ENCODE measurements at regions not wholly inside any gene's neighbourhood (a gene's known extent, or its start where the extent isn't known, plus 50 kb on each side); places are given as distances from the start of the nearest gene placed in this dataset.
"Not testable (repeated sequence)": the region's sequence is repeated elsewhere in the genome, so short reads cannot be mapped to it uniquely, and the experiment has no call there.

- not testable (repeated sequence) for DNase-seq (ENCODE audit: low read depth, low spot score)
Observed at GRCh38 chr2:183788796-183789195, 664.6 kb downstream of the NUP35 start.

GRCh38 chr2:183792165-183792924 lies 668.1 kb downstream of the NUP35 start:
- not testable (repeated sequence) for DNase-seq (ENCODE audit: low read depth, low spot score)

GRCh38 chr2:183798535-183798934 lies 674.3 kb downstream of the NUP35 start:
- no peak for DNase-seq (ENCODE audit: low read depth, low spot score)

- no peak for DNase-seq (ENCODE audit: low read depth, low spot score)
Observed at GRCh38 chr2:183799761-183800160, 675.5 kb downstream of the NUP35 start.

GRCh38 chr2:183803596-183803995 lies 679.4 kb downstream of the NUP35 start:
- no peak for DNase-seq (ENCODE audit: low read depth, low spot score)

GRCh38 chr2:183807870-183808269 lies 683.6 kb downstream of the NUP35 start:
- DNase-seq (ENCODE audit: low read depth, low spot score), result no peak

- DNase-seq (ENCODE audit: low read depth, low spot score), result no peak
Observed at GRCh38 chr2:183809404-183809803, 685.2 kb downstream of the NUP35 start.

GRCh38 chr2:183811281-183811680 lies 687.0 kb downstream of the NUP35 start:
- DNase-seq (ENCODE audit: low read depth, low spot score), result no peak

GRCh38 chr2:183812091-183812490 lies 687.8 kb downstream of the NUP35 start:
- DNase-seq (ENCODE audit: low read depth, low spot score), result no peak

GRCh38 chr2:183825710-183826109 lies 701.5 kb downstream of the NUP35 start:
- no peak for DNase-seq (ENCODE audit: low read depth, low spot score)

GRCh38 chr2:183829931-183830330 lies 705.7 kb downstream of the NUP35 start:
- no peak for DNase-seq (ENCODE audit: low read depth, low spot score)

GRCh38 chr2:183837157-183837556 lies 712.9 kb downstream of the NUP35 start:
- DNase-seq (ENCODE audit: low read depth, low spot score), result no peak

- DNase-seq (ENCODE audit: low read depth, low spot score), result no peak
Observed at GRCh38 chr2:183838295-183838694, 714.1 kb downstream of the NUP35 start.

GRCh38 chr2:183840061-183840584 lies 715.9 kb downstream of the NUP35 start:
- no peak for DNase-seq (ENCODE audit: low read depth, low spot score)

GRCh38 chr2:183849826-183850225 lies 725.6 kb downstream of the NUP35 start:
- not testable (repeated sequence) for DNase-seq (ENCODE audit: low read depth, low spot score)

GRCh38 chr2:183859129-183859528 lies 734.9 kb downstream of the NUP35 start:
- DNase-seq (ENCODE audit: low read depth, low spot score), result no peak

- no peak for DNase-seq (ENCODE audit: low read depth, low spot score)
Observed at GRCh38 chr2:183866666-183867065, 731.7 kb upstream of the ZNF804A start.

GRCh38 chr2:183867206-183867605 lies 731.1 kb upstream of the ZNF804A start:
- no peak for DNase-seq (ENCODE audit: low read depth, low spot score)

GRCh38 chr2:183868153-183868552 lies 730.2 kb upstream of the ZNF804A start:
- DNase-seq (ENCODE audit: low read depth, low spot score), result no peak

- DNase-seq (ENCODE audit: low read depth, low spot score), result no peak
Observed at GRCh38 chr2:183868707-183869106, 729.6 kb upstream of the ZNF804A start.

GRCh38 chr2:183872131-183872530 lies 726.2 kb upstream of the ZNF804A start:
- DNase-seq (ENCODE audit: low read depth, low spot score), result no peak

- DNase-seq (ENCODE audit: low read depth, low spot score), result no peak
Observed at GRCh38 chr2:183881978-183882377, 716.4 kb upstream of the ZNF804A start.

- DNase-seq (ENCODE audit: low read depth, low spot score), result no peak
Observed at GRCh38 chr2:183892315-183892941, 705.9 kb upstream of the ZNF804A start.

Data from smooth muscle cell of the brain vasculature (primary cell).